Trophoblast cell (in vitro differentiated cells and primary cell): ENCODE measurements at regions not wholly inside any gene's neighbourhood (a gene's known extent, or its start where the extent isn't known, plus 50 kb on each side); places are given as distances from the start of the nearest gene placed in this dataset.

Experiments used
- DNase-seq, 2 donors: peaks; one replicate each; pipeline ENCODE4 v3.0.0-alpha.2; 2016
- H2AFZ ChIP-seq: 2 replicates; pipeline ENCODE4 v1.6.1; 2013; ENCODE audit warnings: low read length, moderate library complexity, mild to moderate bottlenecking; ENCODE audit not compliant: insufficient read depth, poor library complexity
- H2AK5ac ChIP-seq: 2 replicates; pipeline ENCODE4 v1.6.1; 2013; ENCODE audit warnings: mild to moderate bottlenecking, low read length
- H2BK120ac ChIP-seq: 2 replicates; pipeline ENCODE4 v1.6.1; 2013; ENCODE audit warnings: low read length, mild to moderate bottlenecking, moderate library complexity; ENCODE audit not compliant: insufficient read depth, poor library complexity
- H2BK12ac ChIP-seq: 2 replicates; pipeline ENCODE4 v1.6.1; 2013; ENCODE audit warnings: mild to moderate bottlenecking, low read length, moderate library complexity
- H2BK5ac ChIP-seq: 2 replicates; pipeline ENCODE4 v1.6.1; 2013; ENCODE audit warnings: low read length, low read depth, moderate library complexity, mild to moderate bottlenecking; ENCODE audit not compliant: poor library complexity
- H3K14ac ChIP-seq: 2 replicates; pipeline ENCODE4 v1.6.1; 2013; ENCODE audit warnings: mild to moderate bottlenecking, low read length
- H3K18ac ChIP-seq: 2 replicates; pipeline ENCODE4 v1.6.1; 2013; ENCODE audit warnings: mild to moderate bottlenecking, low read length
- H3K23ac ChIP-seq: 2 replicates; pipeline ENCODE4 v1.6.1; 2013; ENCODE audit warnings: low read length
- H3K27ac ChIP-seq: 2 replicates; pipeline ENCODE4 v1.5.1; 2013; ENCODE audit warnings: low read depth, mild to moderate bottlenecking, inconsistent platforms, low read length, moderate library complexity
- H3K27me3 ChIP-seq: 2 replicates; pipeline ENCODE4 v1.6.1; 2013; ENCODE audit warnings: inconsistent platforms, mild to moderate bottlenecking, low read length, moderate library complexity; ENCODE audit not compliant: insufficient read depth
- H3K36me3 ChIP-seq, 2 experiments: 1 replicate in 1 of 2; 2 replicates in 1 of 2; pipeline ENCODE4 v1.6.1; 2013; ENCODE audit warnings: low read length in 2 of 2, mild to moderate bottlenecking in 2 of 2, moderate library complexity in 1 of 2; ENCODE audit not compliant: insufficient read depth in 2 of 2, control insufficient read depth in 1 of 2
- H3K4ac ChIP-seq: 2 replicates; pipeline ENCODE4 v1.6.1; 2013; ENCODE audit warnings: low read depth, mild to moderate bottlenecking, low read length, moderate library complexity
- H3K4me1 ChIP-seq, 2 experiments: 1 replicate in 1 of 2; 2 replicates in 1 of 2; pipeline ENCODE4 v1.6.1; 2013; ENCODE audit warnings: low read length in 2 of 2, mild to moderate bottlenecking in 2 of 2, moderate library complexity in 1 of 2; ENCODE audit not compliant: insufficient read depth in 2 of 2, control insufficient read depth in 1 of 2
- H3K4me2 ChIP-seq: 2 replicates; pipeline ENCODE4 v1.6.1; 2013; ENCODE audit warnings: inconsistent platforms, mild to moderate bottlenecking, low read length, moderate library complexity
- H3K4me3 ChIP-seq: 2 replicates; pipeline ENCODE4 v1.5.1; 2013; ENCODE audit warnings: mild to moderate bottlenecking, low read depth, low read length, inconsistent platforms
- H3K79me1 ChIP-seq: one replicate; pipeline ENCODE4 v1.6.1; 2013; ENCODE audit warnings: low read length
- H3K79me2 ChIP-seq: 2 replicates; pipeline ENCODE4 v1.6.1; 2013; ENCODE audit warnings: low read length, mild to moderate bottlenecking; ENCODE audit not compliant: control insufficient read depth, insufficient read depth, poor library complexity
- H3K9ac ChIP-seq: 2 replicates; pipeline ENCODE4 v1.6.1; 2013; ENCODE audit warnings: mild to moderate bottlenecking, low read length
- H3K9me3 ChIP-seq: 2 replicates; pipeline ENCODE4 v1.6.1; 2013; ENCODE audit warnings: low read depth, mild to moderate bottlenecking, control low read depth, inconsistent platforms, low read length; ENCODE audit not compliant: insufficient read depth
- H4K12ac ChIP-seq: 2 replicates; pipeline ENCODE4 v1.6.1; 2013; ENCODE audit warnings: low read depth, mild to moderate bottlenecking, low read length, moderate library complexity
- H4K8ac ChIP-seq: 2 replicates; pipeline ENCODE4 v1.6.1; 2013; ENCODE audit warnings: low read depth, mild to moderate bottlenecking, low read length, moderate library complexity
- H4K91ac ChIP-seq: one replicate; pipeline ENCODE4 v1.6.1; 2013; ENCODE audit warnings: low read depth, mild to moderate bottlenecking, low read length, moderate library complexity
- WGBS: extraction: QIAGEN DNeasy Blood & Tissue Kit; methylation state at CpG from one replicate; pipeline ENCODE4 v1.1.7; 2013; ENCODE audit warnings: missing lambda C conversion rate; ENCODE audit not compliant: insufficient read length, insufficient coverage; ENCODE audit errors: extremely low coverage; 5-methylcytosine and 5-hydroxymethylcytosine counted together

DNA sequence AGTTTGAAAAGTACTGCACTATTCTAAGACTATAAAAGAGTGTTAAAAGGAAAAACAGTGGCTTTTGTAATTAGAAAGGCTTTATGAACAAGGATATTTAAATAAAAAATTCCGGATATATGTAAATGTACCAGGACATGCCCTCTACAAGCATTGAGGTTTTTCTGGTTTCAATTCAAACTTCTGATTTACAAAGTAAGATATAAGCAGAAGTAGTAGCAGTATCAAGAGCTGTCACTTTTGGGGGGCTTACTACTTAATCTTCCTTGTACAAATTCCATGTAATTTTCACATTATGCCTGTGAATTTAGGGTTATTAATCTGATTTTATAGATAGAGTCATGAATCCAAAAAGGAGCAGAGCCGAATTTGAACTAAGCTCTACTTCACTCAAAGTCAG lies 170.3 kb upstream of the ATP2B1 start:
- no peaks in the 10 kb centered on the region for H3K36me3 ChIP-seq
- H2AK5ac ChIP-seq, result no peak overlapping the region
- H2AFZ ChIP-seq, result no peak overlapping the region
- DNase-seq, result no peak
- H3K4ac ChIP-seq, result no peak overlapping the region
- H2BK5ac ChIP-seq, result no peak overlapping the region
- no peaks in the 10 kb centered on the region for H3K27me3 ChIP-seq
- no peak overlapping the region for H3K4me3 ChIP-seq
- H4K8ac ChIP-seq, result no peak overlapping the region
- peaks cover 3 to 4% of the 10 kb centered on the region in 2 experiments for H3K4me1 ChIP-seq
- no peak overlapping the region for H3K18ac ChIP-seq
- no peak overlapping the region for H3K27ac ChIP-seq
- no peaks in the 10 kb centered on the region for H3K9me3 ChIP-seq
- H3K9ac ChIP-seq, result no peak overlapping the region
- no peak overlapping the region for H3K23ac ChIP-seq
- no peak overlapping the region for H4K91ac ChIP-seq
- no CpG with 5 or more reads among the region's 2 CpGs for WGBS
- no peaks in the 10 kb centered on the region for H3K79me1 ChIP-seq
- H3K14ac ChIP-seq, result no peak overlapping the region
- no peaks in the 10 kb centered on the region for H3K79me2 ChIP-seq
- no peak overlapping the region for H4K12ac ChIP-seq
- H3K4me2 ChIP-seq, result no peak overlapping the region
- no peak overlapping the region for H2BK120ac ChIP-seq
- H2BK12ac ChIP-seq, result no peak overlapping the region

DNA sequence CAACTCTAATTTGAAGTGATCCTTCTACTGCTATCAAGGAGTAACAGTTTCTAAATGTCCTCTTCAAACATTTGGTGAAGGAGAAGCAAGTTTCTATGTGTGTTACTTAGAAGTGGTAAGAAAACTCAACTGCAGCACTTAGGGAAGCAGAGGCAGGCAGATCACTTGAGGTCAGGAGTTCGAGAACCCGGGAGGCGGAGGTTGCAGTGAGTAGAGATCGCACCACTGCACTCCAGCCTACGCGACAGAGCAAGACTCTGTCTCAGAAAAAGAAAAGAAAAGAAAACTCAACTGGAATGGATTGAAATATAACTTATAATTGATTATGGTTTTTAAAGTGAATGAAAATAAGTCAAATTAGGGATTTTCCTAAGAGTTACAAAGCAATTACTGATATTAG lies 169.7 kb upstream of the ATP2B1 start:
- Histone ChIP-seq H3K27ac (no peak overlapping the region), H3K4me3 (no peak overlapping the region), H4K8ac (no peak overlapping the region), H3K18ac (no peak overlapping the region), H3K4me1 (peaks cover 5 to 6% of the 10 kb centered on the region in 2 experiments), H3K79me2 (no peaks in the 10 kb centered on the region), H3K79me1 (no peaks in the 10 kb centered on the region), H3K14ac (no peak overlapping the region), H4K12ac (no peak overlapping the region), H4K91ac (no peak overlapping the region), H2AFZ (no peak overlapping the region), H3K9me3 (no peaks in the 10 kb centered on the region), H2BK5ac (no peak overlapping the region), H2AK5ac (no peak overlapping the region), H2BK120ac (no peak overlapping the region), H3K4me2 (no peak overlapping the region), H3K27me3 (no peaks in the 10 kb centered on the region), H3K36me3 (no peaks in the 10 kb centered on the region), H3K23ac (no peak overlapping the region), H3K4ac (no peak overlapping the region), H2BK12ac (peak overlapping the region; percentile 54), H3K9ac (no peak overlapping the region)
- WGBS, result no CpG with 5 or more reads among the region's 6 CpGs
- no peak for DNase-seq

DNA sequence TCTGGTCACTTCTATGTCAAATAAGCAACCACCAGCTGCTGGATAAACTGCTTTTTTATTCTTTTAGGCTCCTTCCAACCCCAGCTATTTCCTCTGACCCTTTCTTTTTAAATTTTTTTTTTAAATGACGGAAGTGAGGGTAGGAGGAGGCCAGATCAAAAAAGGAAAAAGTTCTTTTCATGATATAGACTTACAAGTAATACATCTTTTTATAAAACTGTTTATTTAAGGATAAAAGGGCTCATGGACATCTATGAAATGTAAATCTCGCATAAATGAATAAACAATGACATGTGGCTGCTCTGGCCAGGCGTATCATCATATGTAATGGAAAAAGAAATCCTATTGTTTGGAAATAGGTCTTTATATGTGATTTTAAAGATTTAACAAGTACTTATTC lies 169.0 kb upstream of the ATP2B1 start:
- Histone ChIP-seq H2AK5ac (no peak overlapping the region), H3K18ac (no peak overlapping the region), H2BK5ac (no peak overlapping the region), H2BK12ac (no peak overlapping the region), H4K12ac (no peak overlapping the region), H3K4me3 (no peak overlapping the region), H3K79me1 (no peaks in the 10 kb centered on the region), H3K79me2 (no peaks in the 10 kb centered on the region), H3K4me2 (no peak overlapping the region), H3K9ac (no peak overlapping the region), H3K4ac (no peak overlapping the region), H3K27ac (no peak overlapping the region), H2BK120ac (no peak overlapping the region), H3K9me3 (no peaks in the 10 kb centered on the region), H3K4me1 (peaks cover 5 to 6% of the 10 kb centered on the region in 2 experiments), H2AFZ (no peak overlapping the region), H3K14ac (no peak overlapping the region), H3K23ac (no peak overlapping the region), H3K36me3 (no peaks in the 10 kb centered on the region), H4K91ac (no peak overlapping the region), H4K8ac (no peak overlapping the region), H3K27me3 (no peaks in the 10 kb centered on the region)
- no CpG with 5 or more reads among the region's 3 CpGs for WGBS
- no peak for DNase-seq

DNA sequence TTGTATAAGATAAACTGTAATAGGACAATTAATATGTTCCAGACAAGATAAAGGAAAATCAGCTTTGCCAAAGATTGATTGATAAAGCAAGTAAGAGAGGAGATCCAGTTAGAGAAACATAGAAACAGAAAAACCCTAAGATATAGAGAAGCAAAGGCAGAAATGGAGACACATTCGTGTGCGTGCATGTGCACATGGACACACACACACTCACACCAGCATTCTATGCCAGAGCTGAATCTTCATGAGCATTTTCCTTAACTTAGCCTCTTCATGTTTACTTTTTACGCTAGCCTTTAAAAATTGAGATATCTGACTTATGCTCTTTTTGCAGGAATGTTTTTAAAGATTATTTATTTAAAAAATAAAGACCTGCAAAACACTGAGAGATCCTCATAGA lies 168.5 kb upstream of the ATP2B1 start:
- Histone ChIP-seq H2BK5ac (no peak overlapping the region), H3K14ac (no peak overlapping the region), H4K8ac (no peak overlapping the region), H3K36me3 (no peaks in the 10 kb centered on the region), H3K4me1 (peaks cover 5 to 6% of the 10 kb centered on the region in 2 experiments), H3K27ac (no peak overlapping the region), H3K9me3 (no peaks in the 10 kb centered on the region), H2AK5ac (no peak overlapping the region), H3K27me3 (no peaks in the 10 kb centered on the region), H3K4me3 (no peak overlapping the region), H3K18ac (no peak overlapping the region), H2BK12ac (no peak overlapping the region), H3K9ac (no peak overlapping the region), H3K79me1 (no peaks in the 10 kb centered on the region), H3K79me2 (no peaks in the 10 kb centered on the region), H3K4ac (no peak overlapping the region), H3K4me2 (no peak overlapping the region), H4K91ac (no peak overlapping the region), H3K23ac (no peak overlapping the region), H4K12ac (no peak overlapping the region), H2AFZ (no peak overlapping the region), H2BK120ac (no peak overlapping the region)
- no CpG with 5 or more reads among the region's 3 CpGs for WGBS
- DNase-seq, result no peak
